Activated CD8-positive, alpha-beta memory T cell treated with anti-CD3 and anti-CD28 coated beads for 24 hours (primary cell): ENCODE measurements at regions not wholly inside any gene's neighbourhood (a gene's known extent, or its start where the extent isn't known, plus 50 kb on each side); places are given as distances from the start of the nearest gene placed in this dataset.

Source experiments
- DNase-seq: peaks from one replicate; pipeline ENCODE4 v3.0.0-alpha.2; 2020

DNA sequence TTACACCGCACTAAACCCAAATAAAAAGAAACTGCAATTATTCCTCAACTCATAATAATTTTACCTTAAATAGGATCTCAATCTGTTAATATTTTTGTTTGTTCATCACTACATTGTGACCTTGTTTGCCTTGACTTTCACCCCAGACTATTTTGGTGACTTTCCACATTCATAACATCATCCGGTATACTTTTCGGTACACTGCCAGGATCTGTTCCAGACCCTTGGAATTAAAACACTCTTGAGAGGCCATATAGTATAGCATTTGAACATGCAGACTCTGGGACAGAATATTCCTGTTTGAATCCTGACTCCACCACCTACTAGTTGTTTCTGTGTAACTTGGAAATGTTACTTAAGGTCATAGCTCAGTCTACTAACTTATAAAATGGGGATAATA, 577.4 kb downstream of the METTL4 start:
- no peak for DNase-seq

- no peak for DNase-seq
Observed at GRCh38 chr18:1994471-1994870, 576.8 kb downstream of the METTL4 start.

- no peak for DNase-seq
Observed at GRCh38 chr18:1995041-1995612, 576.2 kb downstream of the METTL4 start.

DNA sequence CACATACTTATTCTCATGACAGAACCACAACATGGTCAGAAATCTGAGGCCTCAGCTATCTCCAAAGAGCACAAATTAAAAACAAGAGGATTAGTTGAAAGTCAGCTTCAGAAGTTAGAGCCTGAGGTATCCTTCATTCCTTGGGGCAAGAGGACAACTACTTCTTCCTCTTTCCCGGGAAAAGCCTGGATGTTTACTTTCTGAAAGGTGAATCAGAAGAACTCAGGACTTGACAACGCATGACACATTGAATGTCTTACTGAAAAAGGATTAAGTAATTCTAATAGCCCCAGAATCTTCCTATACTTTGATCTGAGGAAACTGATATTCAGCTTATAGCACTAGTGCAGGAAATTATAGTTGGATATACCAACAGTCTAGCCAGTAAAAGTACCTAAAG, 573.2 kb downstream of the METTL4 start:
- DNase-seq, result no peak

DNA sequence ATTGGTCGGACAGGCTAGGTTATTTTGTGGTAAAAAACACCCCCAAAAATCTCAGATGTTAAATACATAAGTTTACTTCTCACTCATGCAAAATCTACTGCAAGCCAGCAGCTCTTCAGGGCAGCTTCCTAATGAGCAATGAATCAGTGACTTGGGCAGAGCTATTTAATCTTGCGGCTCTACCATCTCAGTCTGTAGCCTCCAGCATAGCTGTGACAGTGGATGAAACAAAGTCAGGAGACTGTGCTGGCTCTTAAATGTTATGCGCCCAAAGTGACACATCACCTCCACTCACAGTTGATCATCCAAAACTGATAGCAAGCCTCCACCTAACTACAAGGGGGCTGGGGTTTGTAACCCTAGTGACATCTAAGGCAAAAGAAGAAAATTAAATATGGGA, 571.9 kb downstream of the METTL4 start:
- DNase-seq, result no peak

GRCh38 chr18:2002151-2002550, 569.2 kb downstream of the METTL4 start:
- no peak for DNase-seq

- DNase-seq, result no peak
Observed at GRCh38 chr18:2002604-2003003, 568.7 kb downstream of the METTL4 start.

GRCh38 chr18:2009942-2010697, 561.2 kb downstream of the METTL4 start:
- no peak for DNase-seq

GRCh38 chr18:2027016-2027415, 544.3 kb downstream of the METTL4 start:
- DNase-seq, result no peak

GRCh38 chr18:2027756-2028155, 543.5 kb downstream of the METTL4 start:
- DNase-seq, result no peak

DNA sequence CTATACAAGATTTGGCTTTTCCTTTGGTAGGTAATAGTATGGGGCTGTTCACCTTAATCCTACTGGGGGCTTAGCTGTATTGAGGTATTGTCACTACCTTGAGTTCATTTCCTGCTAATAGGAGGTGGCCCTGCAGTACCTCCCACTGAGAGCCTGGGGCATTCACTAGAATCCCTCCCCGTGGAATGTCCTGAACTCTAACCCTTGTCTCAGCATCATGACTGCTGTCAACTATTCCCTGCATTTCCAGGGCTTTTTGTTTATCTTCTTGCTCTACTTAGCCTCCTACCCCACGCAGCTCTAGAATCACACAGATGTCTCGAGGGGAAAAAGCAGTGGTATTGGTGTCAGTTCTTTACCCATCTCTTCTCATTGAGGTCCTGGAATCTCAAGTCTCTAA, 542.3 kb downstream of the METTL4 start:
- no peak for DNase-seq

DNA sequence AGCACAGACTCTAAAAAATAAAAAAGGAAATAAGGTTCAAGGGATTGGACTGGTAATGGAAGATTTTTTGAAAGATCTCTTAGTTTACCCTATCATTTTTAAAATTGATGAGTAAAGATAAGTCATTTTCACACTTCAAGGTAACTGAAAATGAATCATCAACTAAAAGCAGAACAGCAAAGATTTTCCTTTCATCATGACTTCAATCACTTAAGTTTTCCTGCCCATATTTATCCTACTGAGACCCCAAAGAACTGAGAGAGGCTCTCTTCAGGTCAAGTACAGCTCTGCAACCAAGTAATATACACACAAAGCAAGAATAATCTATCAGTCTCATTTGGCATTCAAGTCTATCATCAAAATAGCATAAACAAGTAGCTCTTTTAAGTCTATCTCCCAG, 540.7 kb downstream of the METTL4 start:
- DNase-seq, result no peak

DNA sequence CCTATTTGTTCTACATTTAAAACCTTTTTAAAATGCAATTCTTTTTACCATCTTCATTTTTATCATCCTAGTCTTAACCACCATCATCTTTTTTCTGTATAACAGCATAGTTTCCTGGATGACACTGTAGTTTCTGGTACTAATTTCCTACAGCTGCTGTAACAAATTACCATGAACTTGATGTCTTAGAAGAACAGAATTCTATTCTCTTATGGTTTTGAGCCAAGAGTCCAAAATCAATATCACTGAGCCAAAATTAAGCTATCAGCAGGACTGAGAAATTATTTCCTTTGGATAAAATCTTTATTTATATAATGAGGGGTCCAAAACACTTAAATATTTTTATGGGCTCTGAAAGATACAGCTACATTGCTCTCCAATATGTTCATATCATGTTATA, 539.3 kb downstream of the METTL4 start:
- no peak for DNase-seq

DNA sequence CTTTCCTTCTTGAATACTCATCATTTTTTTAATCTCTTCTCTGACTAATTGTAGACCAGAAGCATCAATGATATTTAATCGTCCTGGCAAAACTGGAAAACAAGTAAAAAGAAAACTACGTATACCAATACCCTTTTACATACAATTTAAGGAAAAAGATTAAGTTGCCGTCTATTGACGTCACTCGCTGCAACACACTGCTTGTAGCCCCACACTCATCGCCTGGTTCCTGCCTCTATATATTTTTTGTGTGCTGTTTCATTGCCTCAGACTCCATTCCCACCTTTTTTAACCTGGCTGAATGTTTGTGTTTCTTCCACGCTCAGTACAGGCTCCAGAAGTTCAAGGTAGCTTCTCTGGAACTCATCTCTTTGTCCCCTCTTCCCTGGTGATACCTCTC, 536.2 kb downstream of the METTL4 start:
- no peak for DNase-seq

DNA sequence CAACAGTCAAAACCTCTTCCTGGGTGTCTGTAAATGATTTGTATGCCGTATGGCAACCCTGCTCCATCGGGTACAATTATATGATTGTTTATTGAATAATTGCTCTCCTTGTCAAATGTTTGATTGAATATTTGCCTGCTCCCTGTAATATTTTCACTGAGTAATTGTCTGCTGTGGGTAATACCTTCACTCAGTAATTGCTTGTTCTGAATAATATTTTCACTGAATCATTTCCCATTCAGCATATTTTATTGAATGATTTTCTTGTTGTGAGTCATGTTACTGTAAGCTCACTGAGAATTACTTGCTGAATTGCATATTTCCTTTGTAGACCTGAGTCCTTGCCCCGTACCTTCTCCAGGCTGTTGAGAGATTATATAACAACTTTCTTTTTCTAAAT, 535.2 kb downstream of the METTL4 start:
- no peak for DNase-seq

- no peak for DNase-seq
Observed at GRCh38 chr18:2040279-2040678, 531.0 kb downstream of the METTL4 start.

DNA sequence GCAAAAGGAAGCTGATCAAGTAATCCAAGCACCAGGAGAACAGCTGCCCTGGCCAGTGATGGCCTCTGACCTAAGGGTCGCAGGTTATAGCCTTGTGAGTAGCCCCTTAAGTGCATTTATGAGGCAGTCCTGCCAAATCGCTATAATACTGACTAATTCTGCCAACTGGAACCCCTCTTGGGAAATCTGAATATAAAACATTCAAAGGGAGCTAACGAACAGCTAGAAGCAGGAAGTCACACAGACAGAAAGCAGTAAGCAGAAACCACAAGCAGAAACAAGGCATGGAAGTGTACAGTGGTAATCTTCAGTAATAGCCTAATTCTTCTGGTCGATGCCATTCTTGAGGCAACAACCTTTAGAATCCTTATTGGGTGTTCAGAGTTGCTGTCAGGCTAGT, 521.3 kb downstream of the METTL4 start:
- no peak for DNase-seq

- DNase-seq, result no peak
Observed at GRCh38 chr18:2050702-2051201, 520.6 kb downstream of the METTL4 start.

- DNase-seq, result no peak
Observed at GRCh38 chr18:2053490-2054089, 517.7 kb downstream of the METTL4 start.

- no peak for DNase-seq
Observed at GRCh38 chr18:2059336-2059735, 512.0 kb downstream of the METTL4 start.

DNA sequence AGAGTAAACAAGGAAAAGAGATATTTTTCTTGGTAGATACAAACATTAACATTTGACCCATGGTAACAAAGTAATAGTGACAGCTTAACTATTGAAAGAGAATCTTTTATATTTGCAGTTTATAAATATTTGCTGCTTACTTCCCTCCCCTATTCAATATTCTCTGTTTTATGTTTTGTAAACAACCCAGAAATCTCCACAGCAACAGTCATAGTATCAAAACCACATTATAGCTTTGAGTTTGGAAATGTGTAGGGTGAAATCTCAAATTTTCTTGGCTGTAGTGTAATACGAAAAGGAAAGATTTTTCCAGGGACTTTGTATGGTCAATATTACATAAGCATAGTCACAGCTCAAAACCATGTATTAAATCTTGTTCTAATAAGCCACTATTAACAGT, 511.2 kb downstream of the METTL4 start:
- DNase-seq, result no peak

DNA sequence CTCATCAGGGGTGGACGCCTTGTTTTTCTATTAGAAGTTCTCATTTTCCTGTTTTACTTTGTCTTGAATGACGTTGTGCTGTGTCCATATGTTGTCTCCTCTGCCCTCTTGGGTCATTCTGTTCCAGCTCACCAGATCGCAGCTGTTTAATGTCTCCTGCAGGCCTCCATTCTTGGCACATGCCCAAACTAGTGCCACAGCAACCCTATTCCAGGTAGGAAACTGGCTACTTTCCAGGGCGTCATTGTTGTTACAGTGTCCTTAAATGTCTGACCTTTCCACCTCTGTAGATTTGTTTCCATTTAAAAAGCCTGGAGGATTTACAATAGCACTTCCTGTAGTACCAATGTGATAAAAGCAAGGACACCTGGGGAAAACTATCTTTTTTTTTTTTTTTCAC, 500.7 kb downstream of the METTL4 start:
- no peak for DNase-seq

DNA sequence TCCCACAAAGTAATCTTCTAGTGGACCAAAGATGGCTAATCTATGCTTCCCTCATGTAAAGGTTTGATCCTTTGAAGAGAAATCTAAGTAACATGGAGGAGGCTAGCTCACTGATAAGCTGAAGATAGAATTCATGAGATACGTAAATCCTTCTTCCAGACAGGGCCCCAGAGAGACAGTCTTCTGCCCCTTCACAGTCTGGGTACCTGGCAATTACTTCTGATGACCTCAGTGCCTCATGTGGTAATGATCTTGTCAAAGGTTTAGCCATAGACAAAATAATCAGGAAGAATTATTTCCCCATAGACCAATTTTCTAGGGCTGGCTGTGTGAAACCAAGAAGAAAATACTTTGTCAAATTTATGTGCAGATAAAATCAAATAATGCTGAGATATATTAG, 495.8 kb downstream of the METTL4 start:
- DNase-seq, result no peak

DNA sequence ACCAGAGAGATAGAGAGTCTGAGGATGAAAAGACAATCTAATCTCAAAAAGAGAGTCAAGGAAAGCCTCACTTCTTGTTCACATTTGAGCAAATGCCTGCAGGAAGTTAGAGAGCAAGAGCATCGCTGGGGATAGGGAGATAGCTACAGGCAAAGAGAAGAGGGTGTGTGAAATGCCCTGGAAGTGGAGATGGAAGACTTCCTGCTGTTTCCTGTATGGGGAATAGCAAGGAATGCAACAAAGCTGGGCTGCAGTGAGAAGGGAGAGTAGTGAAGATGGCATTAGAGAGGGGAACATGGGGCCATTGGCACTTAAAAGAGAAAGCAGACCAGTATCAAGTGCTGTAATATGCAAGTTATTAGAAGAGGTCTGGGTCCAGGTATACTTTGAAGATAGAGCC, 488.6 kb downstream of the METTL4 start:
- DNase-seq, result no peak
